Sigmoid colon (tissue), 6 donors: ENCODE measurements at regions not wholly inside any gene's neighbourhood (a gene's known extent, or its start where the extent isn't known, plus 50 kb on each side); places are given as distances from the start of the nearest gene placed in this dataset.

Source experiments
- DNase-seq: peaks from one replicate; pipeline ENCODE4 v3.0.0-alpha.2; 2019
- H3K27ac ChIP-seq, 4 donors: fragments of 200-600 bp; sonication (generic); one replicate each; pipeline ENCODE4 v1.5.1; 2016 to 2019; ENCODE audit warnings: mild to moderate bottlenecking in 1 of 4
- H3K27me3 ChIP-seq, 3 donors: fragments of 200-600 bp; sonication (generic); one replicate each; pipeline ENCODE4 v1.5.1; 2019; ENCODE audit warnings: mild to moderate bottlenecking in 1 of 3
- H3K36me3 ChIP-seq, 4 donors: fragments of 200-600 bp; sonication (generic); one replicate each; pipeline ENCODE4 v1.5.1; 2016 to 2019
- H3K4me1 ChIP-seq, 4 donors: fragments of 200-600 bp; sonication (generic); one replicate each; pipeline ENCODE4 v1.5.1; 2017 to 2019
- H3K4me3 ChIP-seq, 4 donors: fragments of 200-600 bp; sonication (generic); one replicate each; pipeline ENCODE4 v1.5.1; 2017 to 2019; ENCODE audit warnings: mild to moderate bottlenecking in 2 of 4, moderate library complexity in 1 of 4
- H3K9me3 ChIP-seq, 4 donors: fragments of 200-600 bp in 3 of 4; sonication (generic) in 3 of 4; one replicate each; pipeline versions ENCODE4 v1.5.1 to v1.6.1; 2013 to 2019
- EP300 ChIP-seq, 4 donors: sonication (generic); formaldehyde crosslinking; IDR thresholded peaks; one replicate each; pipeline ENCODE4 v1.6.1; 2017; ENCODE audit warnings: antibody characterized with exemption in 4 of 4
- POLR2A ChIP-seq, 2 donors: fragments of 450-650 bp; IDR thresholded peaks; one replicate each; pipeline ENCODE4 v1.6.1; 2016; ENCODE audit warnings: antibody characterized with exemption in 2 of 2, mild to moderate bottlenecking in 2 of 2, moderate library complexity in 2 of 2
- POLR2AphosphoS5 ChIP-seq, 4 donors: sonication (generic); formaldehyde crosslinking; IDR thresholded peaks; one replicate each; pipeline ENCODE4 v1.6.1; 2017; ENCODE audit warnings: antibody characterized with exemption in 4 of 4
- WGBS, 2 donors: extraction: QIAGEN DNeasy Blood & Tissue Kit; methylation state at CpG; one replicate each; pipeline ENCODE4 v1.1.7; 2013; 5-methylcytosine and 5-hydroxymethylcytosine counted together
- intact Hi-C: fragments of 100-400 bp; cut with DNase I; formaldehyde crosslinking; loops from one replicate; pipeline ENCODE4 v1.15.1; 2023
- TF ChIP-seq, protein P1 (sequence below), 4 experiments: fragments of 450-650 bp in 3 of 4; fragments of 200-600 bp in 1 of 4; IDR thresholded peaks; one replicate each; pipeline ENCODE4 v1.5.1; 2016 to 2019; ENCODE audit warnings: antibody characterized with exemption in 4 of 4, mild to moderate bottlenecking in 3 of 4, moderate library complexity in 2 of 4
- donor health status: healthy with polysubstance abuse.
- donor health status: healthy.

GRCh38 chr3:74124782-74125181 lies 489.7 kb downstream of the CNTN3 start:
- Histone ChIP-seq H3K9me3 (peaks cover 0 to 4% (median 0%) of the 10 kb centered on the region in 4 donors), H3K36me3 (no peaks in the 10 kb centered on the region), H3K4me1 (peaks cover 0 to 3% (median 0%) of the 10 kb centered on the region in 4 donors), H3K27ac (no peak overlapping the region), H3K4me3 (no peak overlapping the region), H3K27me3 (no peaks in the 10 kb centered on the region)
- DNase-seq = no peak
- TF ChIP-seq POLR2A (IDR thresholded peaks at IDR 0.05) (no peak), POLR2AphosphoS5 (IDR thresholded peaks at IDR 0.05) (no peak), EP300 (IDR thresholded peaks at IDR 0.05) (no peak)
- TF ChIP-seq, protein P1, sequence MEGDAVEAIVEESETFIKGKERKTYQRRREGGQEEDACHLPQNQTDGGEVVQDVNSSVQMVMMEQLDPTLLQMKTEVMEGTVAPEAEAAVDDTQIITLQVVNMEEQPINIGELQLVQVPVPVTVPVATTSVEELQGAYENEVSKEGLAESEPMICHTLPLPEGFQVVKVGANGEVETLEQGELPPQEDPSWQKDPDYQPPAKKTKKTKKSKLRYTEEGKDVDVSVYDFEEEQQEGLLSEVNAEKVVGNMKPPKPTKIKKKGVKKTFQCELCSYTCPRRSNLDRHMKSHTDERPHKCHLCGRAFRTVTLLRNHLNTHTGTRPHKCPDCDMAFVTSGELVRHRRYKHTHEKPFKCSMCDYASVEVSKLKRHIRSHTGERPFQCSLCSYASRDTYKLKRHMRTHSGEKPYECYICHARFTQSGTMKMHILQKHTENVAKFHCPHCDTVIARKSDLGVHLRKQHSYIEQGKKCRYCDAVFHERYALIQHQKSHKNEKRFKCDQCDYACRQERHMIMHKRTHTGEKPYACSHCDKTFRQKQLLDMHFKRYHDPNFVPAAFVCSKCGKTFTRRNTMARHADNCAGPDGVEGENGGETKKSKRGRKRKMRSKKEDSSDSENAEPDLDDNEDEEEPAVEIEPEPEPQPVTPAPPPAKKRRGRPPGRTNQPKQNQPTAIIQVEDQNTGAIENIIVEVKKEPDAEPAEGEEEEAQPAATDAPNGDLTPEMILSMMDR (IDR thresholded peaks at IDR 0.05) = no peak
- 79 to 81% methylated on average over 7 of the region's 7 CpGs for WGBS, 2 donors
- intact Hi-C loops = no loop called here

DNA sequence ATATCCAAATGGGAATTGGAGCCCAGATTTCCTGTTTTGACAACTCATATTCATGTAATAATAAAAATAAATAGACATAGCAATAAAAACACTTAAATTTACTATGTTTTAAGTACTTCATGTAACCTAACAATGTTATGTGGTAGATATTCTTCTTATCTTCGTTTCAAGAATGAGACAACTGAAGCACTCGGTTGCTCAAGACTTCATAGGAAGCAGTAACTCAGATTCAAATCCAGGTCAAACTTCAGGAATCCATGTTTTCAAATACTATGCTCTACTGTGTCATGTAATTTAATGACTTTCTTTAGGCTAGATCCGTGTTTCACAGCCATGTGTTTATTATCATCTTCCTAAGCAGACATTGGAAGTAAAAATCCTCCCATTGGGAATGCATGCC lies 492.2 kb downstream of the CNTN3 start:
- 65 to 71% methylated on average over 3 of the region's 3 CpGs for WGBS, 2 donors
- intact Hi-C loops = no loop called here
- TF ChIP-seq POLR2AphosphoS5 (IDR thresholded peaks at IDR 0.05) (no peak), POLR2A (IDR thresholded peaks at IDR 0.05) (no peak), EP300 (IDR thresholded peaks at IDR 0.05) (no peak)
- TF ChIP-seq, protein P1 (IDR thresholded peaks at IDR 0.05) = no peak

DNA sequence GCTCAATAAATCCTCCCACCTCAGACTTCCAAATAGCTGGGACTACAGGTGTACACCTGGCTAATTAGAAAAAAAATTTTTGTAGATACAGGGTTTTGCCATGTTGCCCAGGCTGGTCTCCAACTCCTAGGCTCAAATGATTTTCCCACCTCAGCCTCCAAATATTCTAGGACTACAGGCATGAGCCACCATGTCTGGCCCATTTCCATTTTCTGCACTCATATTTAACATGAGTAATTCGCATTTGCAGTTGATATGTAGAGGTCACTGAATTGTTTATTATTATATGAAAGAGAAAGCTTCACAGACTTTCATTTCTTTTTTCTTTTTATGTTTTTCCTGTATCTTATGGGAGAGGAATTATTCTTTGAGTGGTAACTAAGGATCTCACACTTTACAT lies 492.7 kb downstream of the CNTN3 start:
- Histone ChIP-seq H3K9me3 (no peaks in the 10 kb centered on the region), H3K4me3 (no peak overlapping the region), H3K36me3 (no peaks in the 10 kb centered on the region), H3K27ac (no peak overlapping the region), H3K4me1 (peaks cover 0 to 13% (median 5%) of the 10 kb centered on the region in 4 donors), H3K27me3 (no peaks in the 10 kb centered on the region)
- no peak for DNase-seq
- TF ChIP-seq POLR2A (IDR thresholded peaks at IDR 0.05) (no peak), POLR2AphosphoS5 (IDR thresholded peaks at IDR 0.05) (no peak), EP300 (IDR thresholded peaks at IDR 0.05) (no peak)
- TF ChIP-seq, protein P1 (IDR thresholded peaks at IDR 0.05) = no peak
- intact Hi-C loops = no loop called here
- 78 to 89% methylated on average over 1 of the region's 1 CpG for WGBS, 2 donors

More for the DNA sequence above, 492.2 kb downstream of the CNTN3 start:
- H3K9me3 ChIP-seq = no peaks in the 10 kb centered on the region
- H3K27ac ChIP-seq = no peak overlapping the region
- H3K4me1 ChIP-seq = peaks cover 0 to 13% (median 5%) of the 10 kb centered on the region in 4 donors
- no peaks in the 10 kb centered on the region for H3K36me3 ChIP-seq
- no peak for DNase-seq
- no peak overlapping the region for H3K4me3 ChIP-seq
- H3K27me3 ChIP-seq = no peaks in the 10 kb centered on the region

- intact Hi-C loops = no loop called here
- H3K36me3 ChIP-seq = no peaks in the 10 kb centered on the region
- H3K9me3 ChIP-seq = no peaks in the 10 kb centered on the region
- no peak overlapping the region for H3K4me3 ChIP-seq
- TF ChIP-seq, protein P1 (IDR thresholded peaks at IDR 0.05) = no peak
- TF ChIP-seq POLR2A (IDR thresholded peaks at IDR 0.05) (no peak), EP300 (IDR thresholded peaks at IDR 0.05) (no peak), POLR2AphosphoS5 (IDR thresholded peaks at IDR 0.05) (no peak)
- no peaks in the 10 kb centered on the region for H3K27me3 ChIP-seq
- 79 to 82% methylated on average over 1 of the region's 1 CpG for WGBS, 2 donors
- DNase-seq = no peak
- H3K27ac ChIP-seq = peak overlapping the region in 2 of 4 donors; percentile 36
- peaks cover 0 to 13% (median 5%) of the 10 kb centered on the region in 4 donors for H3K4me1 ChIP-seq
These were observed 494.5 kb upstream of the PDZRN3 start for GRCh38 chr3:74119221-74119620.

DNA sequence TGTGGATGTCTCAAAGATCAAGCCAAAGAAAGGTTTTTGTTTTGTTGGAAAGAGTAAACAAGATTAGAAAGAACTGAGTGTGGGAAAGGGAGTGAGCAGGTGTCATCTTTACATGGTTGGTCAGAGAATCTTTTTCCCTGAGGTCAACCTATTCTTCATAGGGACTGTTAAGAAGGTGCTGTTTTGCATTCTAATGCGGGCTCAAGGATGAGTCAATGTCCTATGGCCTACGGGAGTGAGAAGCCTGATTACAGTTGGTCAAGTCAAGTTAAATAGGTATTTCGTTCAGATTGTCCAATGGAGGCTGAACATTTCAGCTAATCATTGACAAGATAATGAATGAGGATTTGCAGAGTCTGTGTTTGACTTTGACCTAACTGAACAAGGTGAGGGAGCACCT lies 491.2 kb upstream of the PDZRN3 start:
- no peak for DNase-seq
- Histone ChIP-seq H3K4me3 (no peak overlapping the region), H3K27me3 (no peaks in the 10 kb centered on the region), H3K27ac (no peak overlapping the region), H3K4me1 (peaks cover 0 to 13% (median 5%) of the 10 kb centered on the region in 4 donors), H3K9me3 (peaks cover 0 to 2% (median 0%) of the 10 kb centered on the region in 4 donors), H3K36me3 (no peaks in the 10 kb centered on the region)
- TF ChIP-seq, protein P1 (IDR thresholded peaks at IDR 0.05) = no peak
- TF ChIP-seq POLR2AphosphoS5 (IDR thresholded peaks at IDR 0.05) (no peak), POLR2A (IDR thresholded peaks at IDR 0.05) (no peak), EP300 (IDR thresholded peaks at IDR 0.05) (no peak)
- 32 to 73% methylated on average over 3 of the region's 3 CpGs for WGBS, 2 donors
- intact Hi-C loops = no loop called here
